ENCODE measurements at regions not wholly inside any gene's neighbourhood (a gene's known extent, or its start where the extent isn't known, plus 50 kb on each side); places are given as distances from the start of the nearest gene placed in this dataset.

DNA sequence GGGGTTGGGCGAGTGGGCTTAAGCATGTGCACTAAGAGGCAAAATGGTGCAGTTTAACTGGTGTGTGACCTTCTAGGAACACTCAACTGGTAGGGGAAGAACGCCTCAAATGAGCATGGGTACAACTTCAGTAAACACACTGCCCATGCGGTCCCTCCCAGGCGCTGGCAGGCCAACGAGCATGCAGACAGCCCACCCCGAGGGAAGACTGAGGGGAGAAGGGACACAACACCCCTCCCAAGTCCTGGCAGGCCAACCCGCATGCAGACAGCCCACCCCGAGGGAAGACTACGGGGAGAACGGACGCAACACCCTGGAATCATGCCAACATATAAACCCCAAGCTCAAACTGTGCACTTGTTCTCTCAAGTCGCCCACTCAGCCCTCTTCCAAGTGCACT lies 456.0 kb downstream of the FBXO15 start (continued):
- TF ChIP-seq IRF4 (IDR thresholded peaks at IDR 0.05; ENCODE audit: low read depth, low read length), result no peak

DNA sequence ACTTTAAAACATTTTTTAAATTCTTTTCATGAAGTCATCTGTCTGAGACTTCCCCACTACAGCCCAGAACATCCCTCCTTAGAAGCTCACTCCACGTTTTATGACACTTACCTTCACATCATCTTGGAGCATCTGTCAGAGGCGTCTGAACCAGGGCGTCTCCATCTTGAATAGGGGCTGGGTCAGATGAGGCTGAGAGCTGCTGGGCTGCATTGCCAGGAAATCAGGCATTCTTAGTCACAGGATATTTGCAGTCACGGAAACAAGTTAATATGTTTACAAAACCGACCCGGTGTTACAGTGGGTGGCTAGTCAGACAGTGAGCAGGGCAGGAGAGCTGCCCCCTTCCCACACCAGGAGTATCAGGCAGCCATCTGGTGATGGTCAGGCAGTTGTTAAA lies 456.5 kb downstream of the FBXO15 start:
- WGBS (ENCODE audit: insufficient coverage, insufficient replicate concordance, low lambda C conversion rate, missing lambda C conversion rate), result 25% methylated on average over 6 of the region's 6 CpGs
- FAIRE-seq, result no peak

More for the DNA sequence above, 456.5 kb downstream of the FBXO15 start:
- ATAC-seq (no peak), DNase-seq (ENCODE audit: low read depth, low spot score) (no peak)
- no peaks in the 10 kb centered on the region for H3K79me2 ChIP-seq (ENCODE audit: control insufficient read depth, insufficient read depth, low read length)
- no peaks in the 10 kb centered on the region; the same call in 2 of the 3 replicates for H3K9me3 ChIP-seq (replicated peaks; ENCODE audit: control insufficient read depth, insufficient read depth, low read length)
- in situ Hi-C loops (cut with MboI), result no loop called here
- TF ChIP-seq BACH1 (IDR thresholded peaks at IDR 0.05; ENCODE audit: borderline replicate concordance) (no peak), ZZZ3 (IDR thresholded peaks at IDR 0.05; ENCODE audit: control insufficient read depth, insufficient read length, low read depth) (no peak), HDAC6 (IDR thresholded peaks at IDR 0.05; ENCODE audit: unreplicated experiment) (no peak), MEF2B (IDR thresholded peaks at IDR 0.05; ENCODE audit: partially characterized antibody, poor library complexity, severe bottlenecking) (no peak), RCOR1 (conservative IDR thresholded peaks at IDR 0.05; ENCODE audit: low read depth, low read length) (no peak)
- TF ChIP-seq, protein P1, sequence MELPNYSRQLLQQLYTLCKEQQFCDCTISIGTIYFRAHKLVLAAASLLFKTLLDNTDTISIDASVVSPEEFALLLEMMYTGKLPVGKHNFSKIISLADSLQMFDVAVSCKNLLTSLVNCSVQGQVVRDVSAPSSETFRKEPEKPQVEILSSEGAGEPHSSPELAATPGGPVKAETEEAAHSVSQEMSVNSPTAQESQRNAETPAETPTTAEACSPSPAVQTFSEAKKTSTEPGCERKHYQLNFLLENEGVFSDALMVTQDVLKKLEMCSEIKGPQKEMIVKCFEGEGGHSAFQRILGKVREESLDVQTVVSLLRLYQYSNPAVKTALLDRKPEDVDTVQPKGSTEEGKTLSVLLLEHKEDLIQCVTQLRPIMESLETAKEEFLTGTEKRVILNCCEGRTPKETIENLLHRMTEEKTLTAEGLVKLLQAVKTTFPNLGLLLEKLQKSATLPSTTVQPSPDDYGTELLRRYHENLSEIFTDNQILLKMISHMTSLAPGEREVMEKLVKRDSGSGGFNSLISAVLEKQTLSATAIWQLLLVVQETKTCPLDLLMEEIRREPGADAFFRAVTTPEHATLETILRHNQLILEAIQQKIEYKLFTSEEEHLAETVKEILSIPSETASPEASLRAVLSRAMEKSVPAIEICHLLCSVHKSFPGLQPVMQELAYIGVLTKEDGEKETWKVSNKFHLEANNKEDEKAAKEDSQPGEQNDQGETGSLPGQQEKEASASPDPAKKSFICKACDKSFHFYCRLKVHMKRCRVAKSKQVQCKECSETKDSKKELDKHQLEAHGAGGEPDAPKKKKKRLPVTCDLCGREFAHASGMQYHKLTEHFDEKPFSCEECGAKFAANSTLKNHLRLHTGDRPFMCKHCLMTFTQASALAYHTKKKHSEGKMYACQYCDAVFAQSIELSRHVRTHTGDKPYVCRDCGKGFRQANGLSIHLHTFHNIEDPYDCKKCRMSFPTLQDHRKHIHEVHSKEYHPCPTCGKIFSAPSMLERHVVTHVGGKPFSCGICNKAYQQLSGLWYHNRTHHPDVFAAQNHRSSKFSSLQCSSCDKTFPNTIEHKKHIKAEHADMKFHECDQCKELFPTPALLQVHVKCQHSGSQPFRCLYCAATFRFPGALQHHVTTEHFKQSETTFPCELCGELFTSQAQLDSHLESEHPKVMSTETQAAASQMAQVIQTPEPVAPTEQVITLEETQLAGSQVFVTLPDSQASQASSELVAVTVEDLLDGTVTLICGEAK (IDR thresholded peaks at IDR 0.05; ENCODE audit: borderline replicate concordance), result no peak
- H3K36me3 ChIP-seq (ENCODE audit: control insufficient read depth in 2 of 2, insufficient read depth in 2 of 2, low read length in 1 of 2), result no peaks in the 10 kb centered on the region
- no peak overlapping the region for H2AFZ ChIP-seq (ENCODE audit: control insufficient read depth, low read depth, low read length)
- intact Hi-C loops (cut with micrococcal nuclease; ENCODE audit: unreplicated experiment), result loop anchor here (5.0 to 10.0 kb wide), 2 partner anchors 34 to 56 kb away; no protein-coding TSS in a partner anchor
- no peaks in the 10 kb centered on the region for H3K27me3 ChIP-seq (replicated peaks in 1 of 2; ENCODE audit: control insufficient read depth in 2 of 2, insufficient read depth in 2 of 2, low read length in 1 of 2)
- no peak overlapping the region for H3K9ac ChIP-seq (ENCODE audit: control insufficient read depth, insufficient read depth, low read length)
- SMC1A ChIA-PET (ENCODE audit: uncharacterized antibody, unreplicated experiment), result no interaction called here
- CTCF ChIA-PET, result no interaction called here
- H3K4me2 ChIP-seq (ENCODE audit: control insufficient read depth, insufficient read depth), result no peak overlapping the region
- H3K4me1 ChIP-seq (ENCODE audit: control insufficient read depth, insufficient read depth, low read length), result peaks cover 24% of the 10 kb centered on the region
- H3K27ac ChIP-seq (ENCODE audit: control insufficient read depth, insufficient read depth), result no peak overlapping the region
- H4K20me1 ChIP-seq (ENCODE audit: control insufficient read depth, insufficient read depth), result no peaks in the 10 kb centered on the region
- RAD21 ChIA-PET (ENCODE audit: unreplicated experiment), result no interaction called here
- BruUV-seq (replicated peaks), result no TSS peak
- H3K4me3 ChIP-seq, result no peak overlapping the region
- POLR2A ChIA-PET, result no interaction called here
